Progenitor cell of endocrine pancreas (in vitro differentiated cells): ENCODE measurements at regions not wholly inside any gene's neighbourhood (a gene's known extent, or its start where the extent isn't known, plus 50 kb on each side); places are given as distances from the start of the nearest gene placed in this dataset.

ENCODE experiments used
- DNase-seq: peaks from one replicate; pipeline ENCODE4 v3.0.0; 2021; ENCODE audit warnings: low spot score; ENCODE audit not compliant: unreplicated experiment
- H3K27ac Mint-ChIP-seq: 2 replicates; pipeline ENCODE4 v1.8.0; 2021; ENCODE audit warnings: mild to moderate bottlenecking, moderate library complexity, mixed read lengths
- H3K27me3 Mint-ChIP-seq: 2 replicates; pipeline ENCODE4 v1.8.0; 2021; ENCODE audit warnings: mixed read lengths
- H3K36me3 Mint-ChIP-seq: 2 replicates; pipeline ENCODE4 v1.8.0; 2022; ENCODE audit warnings: mixed read lengths; ENCODE audit not compliant: insufficient read depth
- H3K4me1 Mint-ChIP-seq: 2 replicates; pipeline ENCODE4 v1.8.0; 2021; ENCODE audit warnings: low read depth, mixed read lengths
- H3K4me3 Mint-ChIP-seq: 2 replicates; pipeline ENCODE4 v1.8.0; 2021; ENCODE audit warnings: low read depth, mild to moderate bottlenecking, moderate library complexity, mixed read lengths
- H3K9me3 Mint-ChIP-seq: 2 replicates; pipeline ENCODE4 v1.8.0; 2021; ENCODE audit warnings: low read depth, mixed read lengths
- TF ChIP-seq, protein P1 (sequence below): fragments of 200-600 bp; sonication (generic); IDR thresholded peaks from one replicate; pipeline ENCODE4 v1.5.0; 2021; ENCODE audit warnings: antibody characterized with exemption, mild to moderate bottlenecking; ENCODE audit not compliant: unreplicated experiment

DNA sequence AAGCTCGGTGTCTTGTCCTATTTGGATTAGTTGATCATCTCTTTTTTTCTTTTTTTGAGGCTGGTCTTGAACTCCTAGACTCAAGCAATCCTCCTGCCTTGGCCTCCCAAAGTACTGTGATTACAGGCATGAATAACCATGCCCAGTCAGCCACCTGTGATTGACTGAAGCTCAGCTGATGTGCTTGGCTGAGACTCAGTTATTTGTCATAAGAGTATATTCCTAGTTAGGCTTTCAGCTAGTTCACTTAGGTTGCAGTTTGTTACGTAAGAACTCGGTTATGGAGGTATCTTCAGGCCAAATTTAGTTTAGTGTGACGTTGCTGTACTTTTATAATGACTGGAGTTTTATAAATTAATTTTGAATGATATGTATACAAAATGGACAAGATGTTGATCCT lies 365.0 kb downstream of the SV2B start:
- Mint-ChIP-seq H3K4me3 (no peak overlapping the region), H3K27ac (no peak overlapping the region), H3K4me1 (peaks cover 4% of the 10 kb centered on the region), H3K9me3 (no peaks in the 10 kb centered on the region), H3K27me3 (peaks cover 6% of the 10 kb centered on the region), H3K36me3 (no peaks in the 10 kb centered on the region)
- no peak for DNase-seq
- TF ChIP-seq, protein P1, sequence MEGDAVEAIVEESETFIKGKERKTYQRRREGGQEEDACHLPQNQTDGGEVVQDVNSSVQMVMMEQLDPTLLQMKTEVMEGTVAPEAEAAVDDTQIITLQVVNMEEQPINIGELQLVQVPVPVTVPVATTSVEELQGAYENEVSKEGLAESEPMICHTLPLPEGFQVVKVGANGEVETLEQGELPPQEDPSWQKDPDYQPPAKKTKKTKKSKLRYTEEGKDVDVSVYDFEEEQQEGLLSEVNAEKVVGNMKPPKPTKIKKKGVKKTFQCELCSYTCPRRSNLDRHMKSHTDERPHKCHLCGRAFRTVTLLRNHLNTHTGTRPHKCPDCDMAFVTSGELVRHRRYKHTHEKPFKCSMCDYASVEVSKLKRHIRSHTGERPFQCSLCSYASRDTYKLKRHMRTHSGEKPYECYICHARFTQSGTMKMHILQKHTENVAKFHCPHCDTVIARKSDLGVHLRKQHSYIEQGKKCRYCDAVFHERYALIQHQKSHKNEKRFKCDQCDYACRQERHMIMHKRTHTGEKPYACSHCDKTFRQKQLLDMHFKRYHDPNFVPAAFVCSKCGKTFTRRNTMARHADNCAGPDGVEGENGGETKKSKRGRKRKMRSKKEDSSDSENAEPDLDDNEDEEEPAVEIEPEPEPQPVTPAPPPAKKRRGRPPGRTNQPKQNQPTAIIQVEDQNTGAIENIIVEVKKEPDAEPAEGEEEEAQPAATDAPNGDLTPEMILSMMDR = no peak

DNA sequence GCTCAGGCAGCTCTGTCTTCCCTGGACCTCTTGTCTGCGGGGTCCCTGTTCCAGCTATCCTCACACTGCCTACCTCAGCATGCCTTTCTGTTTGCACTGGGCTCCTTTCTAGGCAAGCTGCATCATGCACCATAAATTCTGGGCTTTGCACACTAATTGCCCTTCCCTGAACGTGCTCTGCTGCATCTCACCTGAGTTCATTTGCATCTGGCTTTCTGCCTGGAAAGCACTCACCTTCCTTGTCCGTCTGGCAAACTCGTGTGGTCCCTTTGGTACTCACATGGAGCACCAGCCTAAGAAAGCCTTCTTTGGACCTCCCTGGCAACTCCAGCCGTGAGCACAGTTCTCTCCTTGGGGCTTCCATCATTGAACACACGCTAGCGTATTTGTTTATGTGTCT lies 365.6 kb downstream of the SV2B start:
- DNase-seq = no peak
- Mint-ChIP-seq H3K4me1 (peaks cover 4% of the 10 kb centered on the region), H3K36me3 (no peaks in the 10 kb centered on the region), H3K4me3 (no peak overlapping the region), H3K27me3 (peaks cover 6% of the 10 kb centered on the region), H3K27ac (no peak overlapping the region), H3K9me3 (no peaks in the 10 kb centered on the region)
- TF ChIP-seq, protein P1 = no peak

DNA sequence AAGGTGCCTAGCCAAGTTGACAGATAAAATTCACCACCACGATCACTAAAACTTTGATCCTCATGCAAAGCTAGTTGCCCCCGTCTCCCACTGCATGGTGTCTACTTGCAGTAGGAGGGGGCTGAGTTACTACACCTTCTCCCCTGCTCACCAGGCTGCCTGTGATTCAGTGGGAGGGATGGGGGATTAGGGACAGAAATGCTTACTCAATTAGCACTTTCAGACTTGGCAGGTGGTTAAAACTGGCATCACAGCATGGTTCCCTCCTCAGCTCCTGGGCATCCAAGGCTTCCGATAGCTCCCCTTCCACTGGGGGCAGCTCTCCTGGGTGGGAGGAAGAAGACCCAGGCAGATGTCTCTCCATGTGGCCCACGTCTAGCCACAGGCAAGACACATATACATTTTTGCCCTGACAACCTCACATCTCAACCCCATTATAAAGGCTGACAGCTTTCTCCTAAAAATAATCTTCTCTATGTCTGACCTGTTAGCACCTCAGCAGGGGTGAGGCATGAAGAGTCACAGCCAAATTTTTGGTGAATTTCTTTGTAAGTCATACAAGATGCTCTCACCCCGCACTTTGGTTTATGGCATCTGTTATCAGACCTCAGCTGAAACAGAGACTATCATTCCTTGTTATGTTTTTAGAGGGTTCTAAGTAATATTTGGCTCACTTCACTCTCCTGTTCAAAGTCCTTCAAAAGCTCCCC lies 369.0 kb downstream of the SV2B start:
- TF ChIP-seq, protein P1 = no peak
- H3K4me3 Mint-ChIP-seq = no peak overlapping the region
- no peak overlapping the region for H3K27ac Mint-ChIP-seq
- no peaks in the 10 kb centered on the region for H3K36me3 Mint-ChIP-seq
- no peak for DNase-seq
- H3K4me1 Mint-ChIP-seq = peaks cover 3% of the 10 kb centered on the region
- no peaks in the 10 kb centered on the region for H3K9me3 Mint-ChIP-seq
- peaks cover 6% of the 10 kb centered on the region for H3K27me3 Mint-ChIP-seq

DNA sequence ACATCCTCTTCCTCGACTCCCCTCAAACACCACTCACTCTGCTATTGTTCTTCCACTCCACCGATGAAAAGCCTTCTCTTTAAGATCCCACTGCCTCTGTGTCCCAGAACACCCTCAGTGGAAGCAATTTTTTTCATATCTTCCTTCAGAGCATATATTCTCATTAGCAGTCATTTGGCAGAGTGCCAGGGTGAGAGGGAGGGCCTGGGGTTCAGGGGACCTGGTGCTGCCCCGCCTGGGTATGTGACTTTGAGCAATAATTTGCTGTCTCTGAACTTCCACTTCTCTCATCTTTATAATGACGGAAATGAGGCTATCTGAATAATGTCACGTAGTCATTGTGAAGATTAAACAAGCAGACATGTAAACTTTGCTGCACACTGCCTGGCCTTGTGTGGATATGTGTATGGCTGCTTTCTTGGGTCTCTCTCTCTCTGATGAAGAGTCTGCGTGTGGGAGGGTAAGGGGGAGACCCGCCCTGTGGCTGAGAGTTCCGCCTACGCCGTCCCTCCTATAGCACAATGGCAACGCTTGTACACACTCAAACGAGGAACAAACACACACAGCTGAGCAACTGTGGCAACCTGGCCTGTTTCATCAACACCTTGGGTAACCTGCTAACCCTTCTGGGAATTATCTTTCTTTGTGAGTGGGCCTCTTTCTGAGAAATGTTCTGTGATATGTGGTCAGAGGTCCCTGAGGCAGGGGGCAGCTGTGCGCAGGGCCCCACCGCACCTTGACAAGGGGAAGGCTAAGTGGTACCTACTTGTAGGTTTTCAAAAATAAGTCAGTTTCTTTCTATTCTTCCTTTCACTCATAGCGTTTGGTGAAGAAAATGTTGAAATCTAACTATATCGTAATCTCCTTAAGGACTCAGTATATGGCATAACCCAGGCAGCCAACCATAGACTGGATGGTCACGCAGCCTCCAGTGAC lies 369.8 kb downstream of the SV2B start:
- H3K4me1 Mint-ChIP-seq = peaks cover 3% of the 10 kb centered on the region
- TF ChIP-seq, protein P1 = no peak
- H3K27ac Mint-ChIP-seq = no peak overlapping the region
- H3K36me3 Mint-ChIP-seq = no peaks in the 10 kb centered on the region
- H3K9me3 Mint-ChIP-seq = no peaks in the 10 kb centered on the region
- no peak overlapping the region for H3K4me3 Mint-ChIP-seq
- peaks cover 6% of the 10 kb centered on the region for H3K27me3 Mint-ChIP-seq
- DNase-seq = no peak

DNA sequence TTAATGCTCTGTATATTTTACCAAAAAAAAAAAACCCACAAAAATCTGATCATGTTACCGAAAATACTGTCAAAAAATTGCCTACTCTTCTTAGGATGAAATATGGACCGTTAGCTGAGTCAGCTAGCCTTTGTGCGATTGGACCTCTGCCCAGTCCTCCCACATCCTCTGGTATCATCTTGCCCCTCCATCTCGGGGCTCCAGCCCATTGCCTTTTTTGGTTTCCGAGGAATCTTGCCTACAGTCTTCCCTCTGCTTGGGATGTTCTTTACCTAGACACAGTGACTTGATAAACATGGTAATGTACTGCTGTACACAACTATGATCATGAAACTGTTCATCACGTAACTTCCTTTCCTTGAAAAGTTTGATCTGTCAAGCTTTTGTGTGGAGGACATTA lies 371.4 kb downstream of the SV2B start:
- Mint-ChIP-seq H3K4me1 (peaks cover 3% of the 10 kb centered on the region), H3K27ac (no peak overlapping the region), H3K9me3 (no peaks in the 10 kb centered on the region), H3K4me3 (no peak overlapping the region), H3K27me3 (peaks cover 6% of the 10 kb centered on the region), H3K36me3 (no peaks in the 10 kb centered on the region)
- no peak for DNase-seq
- TF ChIP-seq, protein P1 = no peak
